ENCODE measurements at regions not wholly inside any gene's neighbourhood (a gene's known extent, or its start where the extent isn't known, plus 50 kb on each side); places are given as distances from the start of the nearest gene placed in this dataset.

GRCh38 chr10:78146200-78146599 lies 112.5 kb downstream of the RPS24 start:
- ATAC-seq (replicated peaks), result no peak
- peaks cover 19% of the 10 kb centered on the region for H3K27me3 Mint-ChIP-seq
- H3K9me3 Mint-ChIP-seq, result no peaks in the 10 kb centered on the region
- H3K4me3 Mint-ChIP-seq, result no peak overlapping the region
- H3K4me1 Mint-ChIP-seq, result no peaks in the 10 kb centered on the region
- no peaks in the 10 kb centered on the region for H3K36me3 Mint-ChIP-seq (ENCODE audit: low read depth)
- no peak overlapping the region for H3K27ac Mint-ChIP-seq

DNA sequence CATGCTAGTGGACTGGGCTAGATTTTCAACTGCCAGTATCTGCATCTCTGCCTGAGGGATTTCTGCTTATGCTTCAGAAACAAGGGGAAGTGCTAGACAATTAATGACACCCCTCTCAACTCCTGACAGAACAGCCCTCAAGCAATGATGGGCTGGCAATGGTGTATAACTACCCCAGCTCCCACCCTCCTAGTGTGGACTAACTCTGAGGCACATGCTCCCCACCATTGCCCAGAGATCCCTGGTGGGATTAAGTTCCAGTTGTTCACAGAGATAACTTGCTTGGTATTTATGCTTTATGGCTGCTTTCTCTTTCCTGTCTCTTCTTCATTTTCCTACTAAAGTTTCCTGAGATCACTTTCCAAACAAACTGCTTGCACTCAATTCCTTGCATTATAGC lies 113.5 kb downstream of the RPS24 start:
- no peaks in the 10 kb centered on the region for H3K36me3 Mint-ChIP-seq (ENCODE audit: low read depth)
- ATAC-seq (replicated peaks), result no peak
- no peaks in the 10 kb centered on the region for H3K4me1 Mint-ChIP-seq
- no peaks in the 10 kb centered on the region for H3K9me3 Mint-ChIP-seq
- peaks cover 14% of the 10 kb centered on the region for H3K27me3 Mint-ChIP-seq
- no peak overlapping the region for H3K4me3 Mint-ChIP-seq
- no peak overlapping the region for H3K27ac Mint-ChIP-seq

DNA sequence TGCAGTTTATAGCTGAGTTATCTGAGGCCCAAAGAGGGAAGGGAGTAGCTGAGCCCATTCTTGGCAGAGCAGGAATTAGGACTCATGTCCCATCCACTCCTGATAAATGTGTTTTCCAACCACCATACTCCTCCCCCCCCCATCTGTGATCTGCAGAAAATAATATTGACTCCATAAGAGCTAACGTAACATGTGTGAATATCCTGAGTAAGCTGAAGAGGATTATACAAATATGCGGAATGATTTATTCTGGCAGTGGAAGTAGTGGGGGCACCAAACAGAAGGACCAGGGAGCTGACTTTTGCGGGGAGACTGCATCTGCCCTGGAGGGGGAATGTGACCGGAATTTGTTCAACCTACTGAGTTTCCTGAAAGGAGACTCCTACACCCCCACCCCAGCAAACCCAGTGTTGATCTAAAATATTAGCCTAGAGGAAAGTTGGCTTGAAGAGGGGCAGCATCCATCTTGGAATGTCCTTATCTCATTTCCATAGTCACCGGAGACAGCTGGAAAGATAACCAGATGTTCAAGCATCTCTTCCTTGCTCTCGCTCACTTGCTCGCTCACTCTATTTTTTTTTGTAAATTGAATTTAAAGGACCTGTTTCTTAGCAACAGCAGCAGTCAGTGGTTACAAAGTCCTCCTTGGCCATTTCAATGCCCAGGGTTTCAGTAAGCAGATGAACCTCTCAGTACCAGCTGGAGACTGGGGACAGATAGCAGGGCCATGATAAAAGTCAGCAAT lies 114.7 kb downstream of the RPS24 start:
- no peak overlapping the region for H3K27ac Mint-ChIP-seq
- no peak for ATAC-seq (replicated peaks)
- no peaks in the 10 kb centered on the region for H3K9me3 Mint-ChIP-seq
- no peak overlapping the region for H3K4me3 Mint-ChIP-seq
- peaks cover 7% of the 10 kb centered on the region for H3K27me3 Mint-ChIP-seq
- no peaks in the 10 kb centered on the region for H3K4me1 Mint-ChIP-seq
- no peaks in the 10 kb centered on the region for H3K36me3 Mint-ChIP-seq (ENCODE audit: low read depth)

GRCh38 chr10:78148961-78149612 lies 115.4 kb downstream of the RPS24 start:
- Mint-ChIP-seq H3K4me1 (no peaks in the 10 kb centered on the region), H3K9me3 (no peaks in the 10 kb centered on the region), H3K4me3 (no peak overlapping the region), H3K27me3 (peaks cover 7% of the 10 kb centered on the region), H3K27ac (no peak overlapping the region), H3K36me3 (ENCODE audit: low read depth) (no peaks in the 10 kb centered on the region)
- no peak for ATAC-seq (replicated peaks)

DNA sequence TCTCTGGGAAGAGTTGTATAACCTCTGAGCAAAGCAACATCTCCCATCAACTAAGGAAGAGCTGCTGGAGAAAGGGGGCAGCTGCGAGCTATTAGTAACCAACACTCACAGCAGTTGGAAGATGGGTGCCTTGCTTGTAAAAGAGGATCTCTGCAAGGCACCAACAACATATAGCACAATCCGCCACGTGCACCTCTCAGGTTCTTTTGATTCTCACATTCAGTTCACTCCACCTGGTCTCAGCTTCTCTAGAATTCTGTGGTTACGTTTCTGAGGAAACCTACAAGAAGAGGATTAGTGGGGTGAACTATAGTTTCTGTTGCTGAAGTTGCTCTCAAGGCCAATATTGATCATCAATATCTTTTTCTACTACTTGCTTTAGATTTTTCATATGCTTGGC lies 117.1 kb downstream of the RPS24 start:
- Mint-ChIP-seq H3K4me1 (no peaks in the 10 kb centered on the region), H3K27me3 (peaks cover under 1% of the 10 kb centered on the region), H3K36me3 (ENCODE audit: low read depth) (no peaks in the 10 kb centered on the region), H3K9me3 (no peaks in the 10 kb centered on the region), H3K4me3 (no peak overlapping the region), H3K27ac (no peak overlapping the region)
- ATAC-seq (replicated peaks), result no peak

GRCh38 chr10:78155722-78156121 lies 122.1 kb downstream of the RPS24 start:
- Mint-ChIP-seq H3K4me3 (no peak overlapping the region), H3K4me1 (no peaks in the 10 kb centered on the region), H3K27me3 (peaks cover 11% of the 10 kb centered on the region), H3K9me3 (no peaks in the 10 kb centered on the region), H3K27ac (no peak overlapping the region), H3K36me3 (ENCODE audit: low read depth) (no peaks in the 10 kb centered on the region)
- no peak for ATAC-seq (replicated peaks)

DNA sequence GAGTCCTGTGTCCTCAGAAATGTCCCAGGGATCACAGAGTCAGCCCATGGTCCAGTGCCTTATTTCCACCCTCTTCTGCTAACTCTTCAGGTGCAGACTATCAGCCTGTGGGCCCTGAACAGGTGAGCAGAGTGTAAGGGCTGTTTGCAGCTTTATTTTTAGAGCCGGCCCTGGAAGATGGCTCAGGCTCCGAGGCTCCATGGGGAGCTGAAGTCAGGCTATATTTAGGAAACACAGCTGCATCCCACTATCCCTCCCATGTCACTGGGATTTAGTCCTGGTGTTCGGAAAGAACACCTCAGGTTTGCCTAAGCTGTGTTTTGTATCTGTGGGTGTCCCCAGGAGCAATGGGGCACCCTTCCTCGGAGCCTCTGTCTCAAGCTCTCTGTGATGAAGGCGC lies 126.9 kb downstream of the RPS24 start:
- H3K27ac Mint-ChIP-seq, result no peak overlapping the region
- no peaks in the 10 kb centered on the region for H3K9me3 Mint-ChIP-seq
- no peak overlapping the region for H3K4me3 Mint-ChIP-seq
- no peaks in the 10 kb centered on the region for H3K36me3 Mint-ChIP-seq (ENCODE audit: low read depth)
- H3K4me1 Mint-ChIP-seq, result no peaks in the 10 kb centered on the region
- H3K27me3 Mint-ChIP-seq, result peaks cover 13% of the 10 kb centered on the region
- ATAC-seq (replicated peaks), result no peak

- no peak overlapping the region for H3K4me3 Mint-ChIP-seq
- ATAC-seq (replicated peaks), result no peak
- no peaks in the 10 kb centered on the region for H3K9me3 Mint-ChIP-seq
- H3K27me3 Mint-ChIP-seq, result peaks cover 9% of the 10 kb centered on the region
- H3K27ac Mint-ChIP-seq, result no peak overlapping the region
- H3K36me3 Mint-ChIP-seq (ENCODE audit: low read depth), result no peaks in the 10 kb centered on the region
- no peaks in the 10 kb centered on the region for H3K4me1 Mint-ChIP-seq
Observed at GRCh38 chr10:78162853-78163252, 129.2 kb downstream of the RPS24 start.

- Mint-ChIP-seq H3K4me3 (no peak overlapping the region), H3K4me1 (no peaks in the 10 kb centered on the region), H3K27ac (no peak overlapping the region), H3K36me3 (ENCODE audit: low read depth) (no peaks in the 10 kb centered on the region), H3K27me3 (peaks cover 9% of the 10 kb centered on the region), H3K9me3 (no peaks in the 10 kb centered on the region)
- ATAC-seq (replicated peaks), result no peak
Observed at GRCh38 chr10:78164702-78165101, 131.0 kb downstream of the RPS24 start.

- Mint-ChIP-seq H3K4me3 (no peak overlapping the region), H3K27ac (no peak overlapping the region), H3K27me3 (peaks cover 6% of the 10 kb centered on the region), H3K9me3 (no peaks in the 10 kb centered on the region), H3K4me1 (no peaks in the 10 kb centered on the region), H3K36me3 (ENCODE audit: low read depth) (no peaks in the 10 kb centered on the region)
- no peak for ATAC-seq (replicated peaks)
Observed at GRCh38 chr10:78165172-78165571, 131.5 kb downstream of the RPS24 start.

DNA sequence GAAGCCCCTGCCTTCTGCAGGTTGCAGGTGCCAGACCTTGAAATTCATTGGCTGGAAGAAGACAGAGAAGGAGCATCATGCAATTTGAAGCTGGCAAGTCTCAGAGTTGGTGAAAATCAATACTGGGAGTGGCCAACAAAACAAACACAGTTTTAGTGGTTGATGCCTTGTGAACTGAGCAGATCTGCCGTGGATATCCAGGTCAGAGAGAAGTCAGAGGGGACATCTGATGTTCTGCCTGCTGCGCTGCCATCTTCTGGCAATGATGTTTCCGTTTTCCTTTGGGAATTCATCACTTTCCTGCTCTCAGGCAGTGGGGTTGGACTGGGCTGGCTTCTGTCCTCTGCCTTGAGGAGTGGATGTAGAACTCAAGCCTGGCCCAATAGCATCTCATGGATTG lies 132.0 kb downstream of the RPS24 start:
- H3K9me3 Mint-ChIP-seq, result no peaks in the 10 kb centered on the region
- peaks cover 6% of the 10 kb centered on the region for H3K27me3 Mint-ChIP-seq
- no peaks in the 10 kb centered on the region for H3K4me1 Mint-ChIP-seq
- no peak overlapping the region for H3K27ac Mint-ChIP-seq
- H3K4me3 Mint-ChIP-seq, result no peak overlapping the region
- ATAC-seq (replicated peaks), result no peak
- no peaks in the 10 kb centered on the region for H3K36me3 Mint-ChIP-seq (ENCODE audit: low read depth)

- no peaks in the 10 kb centered on the region for H3K9me3 Mint-ChIP-seq
- H3K36me3 Mint-ChIP-seq (ENCODE audit: low read depth), result no peaks in the 10 kb centered on the region
- peaks cover 6% of the 10 kb centered on the region for H3K27me3 Mint-ChIP-seq
- H3K27ac Mint-ChIP-seq, result no peak overlapping the region
- H3K4me1 Mint-ChIP-seq, result no peaks in the 10 kb centered on the region
- ATAC-seq (replicated peaks), result no peak
- no peak overlapping the region for H3K4me3 Mint-ChIP-seq
Observed at GRCh38 chr10:78166261-78166660, 132.6 kb downstream of the RPS24 start.

GRCh38 chr10:78169214-78169613 lies 135.6 kb downstream of the RPS24 start:
- Mint-ChIP-seq H3K27me3 (peaks cover 6% of the 10 kb centered on the region), H3K27ac (no peak overlapping the region), H3K4me1 (no peaks in the 10 kb centered on the region), H3K9me3 (no peaks in the 10 kb centered on the region), H3K4me3 (no peak overlapping the region), H3K36me3 (ENCODE audit: low read depth) (no peaks in the 10 kb centered on the region)
- ATAC-seq (replicated peaks), result no peak

- Mint-ChIP-seq H3K4me1 (no peaks in the 10 kb centered on the region), H3K27me3 (peaks cover 7% of the 10 kb centered on the region), H3K36me3 (ENCODE audit: low read depth) (no peaks in the 10 kb centered on the region), H3K9me3 (no peaks in the 10 kb centered on the region), H3K27ac (no peak overlapping the region), H3K4me3 (no peak overlapping the region)
- no peak for ATAC-seq (replicated peaks)
Observed at GRCh38 chr10:78170026-78170475, 136.4 kb downstream of the RPS24 start.

DNA sequence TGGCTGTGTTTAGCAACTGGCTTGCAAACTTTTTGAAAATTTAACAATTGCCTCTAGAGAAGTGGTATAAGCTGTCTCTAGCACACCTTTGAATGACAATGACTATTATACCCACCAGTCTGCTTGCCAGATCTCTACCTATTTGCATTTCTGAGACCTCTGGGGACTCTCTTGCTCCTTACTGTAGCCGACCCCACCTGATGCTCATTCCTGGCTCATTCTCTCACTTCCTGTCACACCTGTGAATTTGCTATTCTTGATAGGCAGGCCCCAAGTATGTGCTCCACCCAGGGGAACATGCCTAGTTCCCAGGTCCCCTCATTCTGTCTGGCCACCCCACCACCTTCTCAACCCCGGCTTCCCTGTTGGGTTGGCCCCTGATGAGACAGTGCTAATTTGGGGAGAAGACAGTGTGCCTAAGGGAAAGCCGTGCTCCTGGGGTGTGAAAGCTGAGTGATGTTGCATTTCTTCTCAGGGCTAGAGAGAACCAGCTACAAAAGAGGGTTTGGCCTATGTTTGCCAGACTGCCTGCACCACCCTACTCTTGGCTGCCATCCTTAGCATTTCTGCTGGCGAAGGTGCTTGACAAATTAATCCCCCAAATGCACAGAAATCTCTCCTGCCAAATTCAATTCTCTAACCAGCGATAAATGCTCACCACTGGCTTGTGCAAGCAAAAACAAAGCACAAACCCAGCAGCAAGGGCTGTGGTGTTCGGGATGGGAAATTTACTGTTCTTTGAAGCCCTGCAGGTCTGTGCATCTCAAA lies 138.2 kb downstream of the RPS24 start:
- H3K4me1 Mint-ChIP-seq, result no peaks in the 10 kb centered on the region
- no peak for ATAC-seq (replicated peaks)
- H3K27me3 Mint-ChIP-seq, result peaks cover 7% of the 10 kb centered on the region
- no peaks in the 10 kb centered on the region for H3K9me3 Mint-ChIP-seq
- H3K36me3 Mint-ChIP-seq (ENCODE audit: low read depth), result no peaks in the 10 kb centered on the region
- no peak overlapping the region for H3K27ac Mint-ChIP-seq
- no peak overlapping the region for H3K4me3 Mint-ChIP-seq

Measured in activated T-helper 17 cell treated with anti-CD3 and anti-CD28 coated beads, Interleukin-2, amount 50 U/mL, for 72 hours (primary cell).